Memory B cell (primary cell): ENCODE measurements at regions not wholly inside any gene's neighbourhood (a gene's known extent, or its start where the extent isn't known, plus 50 kb on each side); places are given as distances from the start of the nearest gene placed in this dataset.

Source experiments
- ATAC-seq: fragments of 150-1000 bp; cut with Tn5 transposase; 2 replicates; pipeline ENCODE4 v1.10.0; 2021; ENCODE audit warnings: low read depth, mild to moderate bottlenecking, moderate library complexity
- DNase-seq, 2 donors: peaks; one replicate each; pipeline ENCODE4 v3.0.0; 2022; ENCODE audit warnings: low spot score in 2 of 2
- H3K27ac Mint-ChIP-seq: one replicate; pipeline ENCODE4 v1.8.0; 2022; ENCODE audit warnings: mild to moderate bottlenecking, moderate library complexity, mixed read lengths
- H3K27me3 Mint-ChIP-seq: one replicate; pipeline ENCODE4 v1.8.0; 2022; ENCODE audit warnings: mixed read lengths
- H3K36me3 Mint-ChIP-seq: one replicate; pipeline ENCODE4 v1.8.0; 2022; ENCODE audit warnings: mild to moderate bottlenecking, mixed read lengths
- H3K4me1 Mint-ChIP-seq: one replicate; pipeline ENCODE4 v1.8.0; 2022; ENCODE audit warnings: mixed read lengths
- H3K4me3 Mint-ChIP-seq: one replicate; pipeline ENCODE4 v1.8.0; 2022; ENCODE audit warnings: mild to moderate bottlenecking, moderate library complexity, mixed read lengths
- H3K9me3 Mint-ChIP-seq: one replicate; pipeline ENCODE4 v1.8.0; 2022; ENCODE audit warnings: mixed read lengths

GRCh38 chr2:8202132-8202531, 479.7 kb upstream of the ID2 start:
- no peaks in the 10 kb centered on the region for H3K4me1 Mint-ChIP-seq
- DNase-seq (no peak), ATAC-seq (no peak)
- H3K9me3 Mint-ChIP-seq = peaks cover 8% of the 10 kb centered on the region
- no peak overlapping the region for H3K4me3 Mint-ChIP-seq
- H3K27ac Mint-ChIP-seq = no peak overlapping the region
- peaks cover 5% of the 10 kb centered on the region for H3K36me3 Mint-ChIP-seq
- peaks cover 19% of the 10 kb centered on the region for H3K27me3 Mint-ChIP-seq

GRCh38 chr2:8203364-8203763, 478.5 kb upstream of the ID2 start:
- Mint-ChIP-seq H3K4me3 (no peak overlapping the region), H3K27ac (no peak overlapping the region), H3K9me3 (peaks cover 13% of the 10 kb centered on the region), H3K4me1 (no peaks in the 10 kb centered on the region), H3K36me3 (peaks cover 5% of the 10 kb centered on the region), H3K27me3 (peaks cover 17% of the 10 kb centered on the region)
- DNase-seq (no peak), ATAC-seq (no peak)

GRCh38 chr2:8204711-8205110, 477.1 kb upstream of the ID2 start:
- Mint-ChIP-seq H3K27ac (no peak overlapping the region), H3K4me1 (no peaks in the 10 kb centered on the region), H3K9me3 (peaks cover 16% of the 10 kb centered on the region), H3K36me3 (peaks cover 5% of the 10 kb centered on the region), H3K27me3 (peaks cover 15% of the 10 kb centered on the region), H3K4me3 (no peak overlapping the region)
- no peak for ATAC-seq
- DNase-seq = no peak

DNA sequence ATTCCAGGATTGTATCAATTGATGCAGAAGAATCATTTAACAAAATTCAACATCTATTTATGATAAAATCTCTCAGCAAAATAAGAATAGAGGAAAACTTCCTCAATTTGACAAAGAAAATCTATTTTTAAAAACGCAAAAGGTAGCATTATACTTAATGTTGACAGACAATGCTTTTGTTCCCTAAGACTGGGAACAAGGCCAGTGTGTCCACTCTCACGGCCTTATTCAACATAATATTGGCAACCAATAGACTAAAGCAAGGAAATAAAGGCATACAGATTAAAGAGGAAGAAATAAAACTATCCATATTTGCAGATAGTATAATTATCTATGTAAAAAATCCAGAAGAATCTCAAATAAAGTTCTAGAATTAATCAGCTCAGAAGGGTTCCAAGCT, 472.4 kb upstream of the ID2 start:
- no peaks in the 10 kb centered on the region for H3K4me1 Mint-ChIP-seq
- H3K27me3 Mint-ChIP-seq = peaks cover 8% of the 10 kb centered on the region
- no peak overlapping the region for H3K4me3 Mint-ChIP-seq
- H3K9me3 Mint-ChIP-seq = peaks cover 14% of the 10 kb centered on the region
- ATAC-seq = no peak
- H3K27ac Mint-ChIP-seq = no peak overlapping the region
- peaks cover 1% of the 10 kb centered on the region for H3K36me3 Mint-ChIP-seq
- no peak for DNase-seq

GRCh38 chr2:8211384-8211783, 470.5 kb upstream of the ID2 start:
- ATAC-seq (no peak), DNase-seq (no peak)
- Mint-ChIP-seq H3K36me3 (no peaks in the 10 kb centered on the region), H3K27ac (no peak overlapping the region), H3K9me3 (peaks cover 13% of the 10 kb centered on the region), H3K4me3 (no peak overlapping the region), H3K27me3 (peaks cover 7% of the 10 kb centered on the region), H3K4me1 (no peaks in the 10 kb centered on the region)

- H3K27me3 Mint-ChIP-seq = peaks cover 6% of the 10 kb centered on the region
- peaks cover 9% of the 10 kb centered on the region for H3K9me3 Mint-ChIP-seq
- H3K27ac Mint-ChIP-seq = no peak overlapping the region
- no peak for ATAC-seq
- no peaks in the 10 kb centered on the region for H3K4me1 Mint-ChIP-seq
- no peak for DNase-seq
- H3K36me3 Mint-ChIP-seq = no peaks in the 10 kb centered on the region
- H3K4me3 Mint-ChIP-seq = no peak overlapping the region
Observed at GRCh38 chr2:8212239-8212638, 469.6 kb upstream of the ID2 start.

DNA sequence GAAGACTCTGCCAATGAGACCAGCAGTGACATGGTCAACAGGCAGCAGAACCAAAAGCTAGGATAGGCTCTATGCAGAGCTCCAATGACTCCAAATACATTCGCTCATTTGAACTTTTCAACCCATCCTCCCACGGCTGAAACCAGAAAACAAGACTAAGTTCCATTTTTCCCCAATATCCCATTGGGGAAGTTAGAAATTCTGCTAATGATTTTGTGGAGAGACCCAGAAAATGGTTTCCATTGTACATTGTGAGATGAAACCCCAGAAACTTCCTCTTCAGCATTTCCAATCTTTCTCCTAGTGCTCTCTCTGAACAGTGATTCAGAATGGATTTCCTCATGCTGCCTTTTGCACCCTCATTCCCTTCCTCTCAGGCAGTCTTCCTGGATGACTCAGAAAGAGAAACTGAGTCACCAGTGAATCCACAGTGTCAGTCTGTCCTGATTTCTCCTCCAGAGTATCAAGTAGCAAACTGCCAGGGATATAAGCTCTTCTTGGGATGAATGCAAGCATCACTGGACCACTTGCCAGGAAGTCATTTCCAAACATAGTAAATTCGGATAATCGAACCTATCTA, 467.7 kb upstream of the ID2 start:
- H3K4me1 Mint-ChIP-seq = no peaks in the 10 kb centered on the region
- no peaks in the 10 kb centered on the region for H3K36me3 Mint-ChIP-seq
- peaks cover 8% of the 10 kb centered on the region for H3K27me3 Mint-ChIP-seq
- no peak overlapping the region for H3K4me3 Mint-ChIP-seq
- no peak for DNase-seq
- H3K27ac Mint-ChIP-seq = no peak overlapping the region
- peaks cover 3% of the 10 kb centered on the region for H3K9me3 Mint-ChIP-seq
- ATAC-seq = no peak

DNA sequence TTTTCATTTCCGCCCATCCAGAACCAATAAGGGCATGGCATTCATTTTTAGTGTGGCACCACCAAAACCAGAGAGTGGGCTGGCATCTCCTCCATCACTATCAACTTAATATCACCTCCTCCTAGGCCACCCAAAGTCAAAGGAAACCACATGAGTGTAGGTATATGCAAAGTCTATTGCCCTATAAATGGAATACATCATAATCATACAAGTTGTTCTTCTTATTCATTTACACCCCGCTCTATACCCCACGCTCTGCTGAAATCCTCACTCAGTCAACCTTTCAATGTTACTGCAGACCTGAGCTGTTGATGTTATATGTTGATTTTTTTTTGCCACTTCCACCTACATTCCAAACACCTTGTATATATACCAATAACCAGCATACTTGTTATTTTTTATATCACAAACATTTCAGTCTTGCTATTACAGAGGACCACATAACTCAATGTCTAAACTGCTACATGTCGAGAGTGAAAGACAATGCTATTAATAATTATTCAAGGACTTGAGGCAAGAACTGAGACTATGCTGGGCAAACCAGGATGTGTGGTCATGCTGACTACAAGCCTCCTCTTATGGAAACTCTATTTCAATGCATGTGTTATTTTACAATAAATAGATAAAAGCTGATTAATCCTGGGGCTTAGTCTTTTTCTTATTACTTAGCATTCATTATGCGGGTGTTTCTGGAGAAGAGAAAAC, 466.5 kb upstream of the ID2 start:
- Mint-ChIP-seq H3K27ac (no peak overlapping the region), H3K4me3 (no peak overlapping the region), H3K9me3 (no peaks in the 10 kb centered on the region), H3K27me3 (peaks cover 6% of the 10 kb centered on the region), H3K4me1 (no peaks in the 10 kb centered on the region), H3K36me3 (no peaks in the 10 kb centered on the region)
- ATAC-seq (no peak), DNase-seq (no peak)

- no peak overlapping the region for H3K27ac Mint-ChIP-seq
- no peaks in the 10 kb centered on the region for H3K4me1 Mint-ChIP-seq
- ATAC-seq (no peak), DNase-seq (no peak)
- no peaks in the 10 kb centered on the region for H3K36me3 Mint-ChIP-seq
- no peaks in the 10 kb centered on the region for H3K9me3 Mint-ChIP-seq
- no peak overlapping the region for H3K4me3 Mint-ChIP-seq
- H3K27me3 Mint-ChIP-seq = peaks cover 6% of the 10 kb centered on the region
Observed at GRCh38 chr2:8215982-8216381, 465.9 kb upstream of the ID2 start.

DNA sequence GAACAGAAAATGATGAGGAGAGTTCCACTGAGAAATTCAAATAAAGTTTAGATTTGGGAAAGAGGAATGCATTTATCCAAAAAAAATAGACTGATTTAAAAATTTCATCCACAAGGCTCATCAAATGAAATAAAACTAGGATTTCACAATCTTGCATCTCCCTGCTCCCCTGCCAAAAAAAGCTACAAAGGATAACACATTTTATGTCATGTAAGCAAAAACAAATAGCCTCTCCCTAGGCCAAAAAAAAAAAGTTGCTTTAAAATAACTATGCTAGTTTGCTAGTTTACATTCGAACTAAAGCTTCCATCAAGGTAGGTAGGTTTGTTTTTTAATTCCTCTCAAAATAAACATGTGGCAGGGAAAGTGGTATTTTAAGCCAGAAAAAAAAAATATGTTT, 465.5 kb upstream of the ID2 start:
- H3K4me3 Mint-ChIP-seq = no peak overlapping the region

GRCh38 chr2:8217468-8218030, 464.3 kb upstream of the ID2 start:
- Mint-ChIP-seq H3K36me3 (no peaks in the 10 kb centered on the region), H3K27ac (no peak overlapping the region), H3K4me3 (no peak overlapping the region), H3K9me3 (no peaks in the 10 kb centered on the region), H3K27me3 (peaks cover 6% of the 10 kb centered on the region), H3K4me1 (no peaks in the 10 kb centered on the region)
- ATAC-seq (no peak), DNase-seq (no peak)

More for the DNA sequence above, 465.5 kb upstream of the ID2 start:
- no peaks in the 10 kb centered on the region for H3K9me3 Mint-ChIP-seq
- no peaks in the 10 kb centered on the region for H3K4me1 Mint-ChIP-seq
- DNase-seq (no peak), ATAC-seq (no peak)
- H3K36me3 Mint-ChIP-seq = no peaks in the 10 kb centered on the region
- peaks cover 6% of the 10 kb centered on the region for H3K27me3 Mint-ChIP-seq
- H3K27ac Mint-ChIP-seq = no peak overlapping the region

- no peak overlapping the region for H3K4me3 Mint-ChIP-seq
Observed at GRCh38 chr2:8219096-8219495, 462.8 kb upstream of the ID2 start.

DNA sequence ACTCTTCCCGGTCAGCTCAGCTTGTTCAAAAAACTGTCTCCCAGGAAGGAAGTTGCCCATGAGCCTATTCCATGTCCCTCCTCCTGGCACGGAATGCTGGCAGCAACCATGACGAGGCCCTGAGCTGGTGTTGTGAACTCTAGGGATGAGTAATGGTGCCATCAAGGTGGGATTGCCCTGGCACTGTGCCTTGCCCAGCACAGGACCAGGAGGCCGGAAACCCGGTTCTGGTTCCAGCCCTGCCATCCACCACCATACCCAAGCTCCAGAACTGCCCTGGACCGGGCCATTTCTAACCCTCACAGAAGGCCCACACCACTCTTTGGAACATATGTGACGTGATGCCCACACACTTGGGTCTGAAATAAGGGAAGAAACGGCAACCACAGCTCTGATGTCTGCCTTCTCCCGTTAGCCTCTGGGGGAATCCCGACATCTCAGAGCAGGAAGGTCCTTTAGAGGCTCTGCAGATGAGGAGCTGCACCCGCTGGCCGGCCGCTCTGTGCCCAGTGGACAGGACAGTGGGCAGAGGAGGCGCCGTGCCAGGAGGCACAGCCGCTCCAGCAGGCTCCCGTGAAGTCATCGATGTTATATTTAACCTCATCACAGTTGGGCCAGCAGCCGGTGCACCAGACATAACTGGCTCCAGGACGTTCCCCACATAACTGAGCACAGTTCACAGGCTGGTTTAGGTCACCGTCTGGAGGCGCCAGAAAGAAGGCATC, 462.1 kb upstream of the ID2 start:
- Mint-ChIP-seq H3K9me3 (no peaks in the 10 kb centered on the region), H3K27ac (no peak overlapping the region), H3K4me1 (no peaks in the 10 kb centered on the region), H3K36me3 (no peaks in the 10 kb centered on the region), H3K4me3 (no peak overlapping the region), H3K27me3 (peaks cover 7% of the 10 kb centered on the region)
- DNase-seq (no peak), ATAC-seq (no peak)

More at GRCh38 chr2:8219096-8219495, 462.8 kb upstream of the ID2 start:
- DNase-seq (no peak), ATAC-seq (no peak)
- H3K9me3 Mint-ChIP-seq = no peaks in the 10 kb centered on the region
- H3K27me3 Mint-ChIP-seq = peaks cover 6% of the 10 kb centered on the region
- H3K36me3 Mint-ChIP-seq = no peaks in the 10 kb centered on the region
- H3K27ac Mint-ChIP-seq = no peak overlapping the region
- no peaks in the 10 kb centered on the region for H3K4me1 Mint-ChIP-seq

DNA sequence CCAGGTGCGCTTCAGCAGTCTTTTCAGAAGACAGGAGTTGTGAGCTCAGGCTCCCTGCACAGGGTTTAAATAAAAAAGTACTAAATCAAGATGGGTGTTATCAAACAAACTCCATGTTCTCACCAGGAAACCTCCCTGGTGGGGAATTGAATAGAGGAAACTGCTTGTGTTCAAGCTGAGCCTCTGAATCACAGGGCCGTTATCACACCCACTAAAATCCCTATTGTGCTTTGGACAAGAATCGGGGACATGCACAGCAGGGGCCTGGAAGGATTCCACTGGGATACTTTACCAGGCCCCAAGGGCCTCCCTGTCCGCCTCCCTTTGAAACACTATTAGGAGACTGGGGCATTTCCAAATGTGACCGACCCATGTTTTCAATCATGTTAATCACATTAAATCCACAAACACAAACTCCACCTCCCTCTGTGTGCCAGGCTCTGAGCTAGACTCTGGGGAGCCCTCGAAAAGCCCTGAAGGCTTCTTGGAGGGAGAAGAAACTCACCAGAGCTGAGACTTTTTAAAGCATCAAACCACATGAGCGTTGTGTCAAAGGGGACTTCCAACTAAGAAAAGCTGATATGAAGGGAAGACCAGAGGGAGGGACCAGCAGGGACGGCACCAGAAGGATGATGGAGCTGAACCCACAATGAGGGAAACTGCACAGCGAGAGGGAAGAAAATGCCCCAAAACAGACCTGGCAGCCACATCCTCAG, 458.7 kb upstream of the ID2 start:
- no peaks in the 10 kb centered on the region for H3K9me3 Mint-ChIP-seq
- H3K4me3 Mint-ChIP-seq = no peak overlapping the region
- H3K4me1 Mint-ChIP-seq = no peaks in the 10 kb centered on the region
- no peaks in the 10 kb centered on the region for H3K36me3 Mint-ChIP-seq
- peaks cover 8% of the 10 kb centered on the region for H3K27me3 Mint-ChIP-seq
- no peak for ATAC-seq
- H3K27ac Mint-ChIP-seq = no peak overlapping the region
- DNase-seq = no peak
